GM12874 (cell line): ENCODE measurements at regions not wholly inside any gene's neighbourhood (a gene's known extent, or its start where the extent isn't known, plus 50 kb on each side); places are given as distances from the start of the nearest gene placed in this dataset.

Experiments used
- TF ChIP-seq, protein P1 (sequence below): IDR thresholded peaks from 2 replicates; pipeline ENCODE4 v1.5.1; 2011; ENCODE audit warnings: low read depth, mild to moderate bottlenecking, control low read depth, low read length, moderate library complexity; ENCODE audit not compliant: insufficient read depth

DNA sequence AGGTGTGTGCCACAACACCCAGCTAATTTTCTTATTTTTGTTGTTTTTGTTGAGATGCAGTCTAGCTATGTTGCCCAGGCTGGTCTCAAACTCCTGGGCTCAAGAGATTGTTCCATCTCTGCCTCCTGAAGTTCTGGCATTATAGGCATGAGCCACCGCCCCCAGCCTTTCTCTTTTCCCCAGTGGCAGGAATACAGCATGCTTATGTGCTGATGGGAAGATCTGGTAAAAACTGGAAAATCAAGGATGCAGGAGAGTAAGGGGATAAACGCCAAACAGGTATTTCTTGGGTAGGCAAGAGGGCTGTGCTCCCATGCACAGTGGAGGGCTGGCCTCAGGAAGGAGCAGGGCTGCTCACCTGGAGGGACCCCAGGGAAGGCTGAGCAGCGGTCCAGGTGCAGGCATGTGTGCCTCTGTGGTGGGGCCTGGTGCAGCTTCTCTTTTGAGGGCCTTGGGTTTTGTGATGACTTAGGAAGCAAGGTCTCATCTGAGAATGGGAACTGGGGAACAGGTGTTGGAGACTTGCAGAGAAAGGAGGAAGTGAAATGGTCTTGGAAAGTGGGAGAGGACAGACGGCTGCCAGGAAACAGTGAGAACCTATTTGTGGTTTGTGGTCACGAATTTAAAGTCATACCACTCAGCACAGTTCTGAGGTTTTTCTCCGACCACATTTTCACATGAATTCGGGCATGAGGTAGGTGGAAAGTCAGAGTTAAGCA lies 106.5 kb downstream of the TEX26 start:
- TF ChIP-seq, protein P1, sequence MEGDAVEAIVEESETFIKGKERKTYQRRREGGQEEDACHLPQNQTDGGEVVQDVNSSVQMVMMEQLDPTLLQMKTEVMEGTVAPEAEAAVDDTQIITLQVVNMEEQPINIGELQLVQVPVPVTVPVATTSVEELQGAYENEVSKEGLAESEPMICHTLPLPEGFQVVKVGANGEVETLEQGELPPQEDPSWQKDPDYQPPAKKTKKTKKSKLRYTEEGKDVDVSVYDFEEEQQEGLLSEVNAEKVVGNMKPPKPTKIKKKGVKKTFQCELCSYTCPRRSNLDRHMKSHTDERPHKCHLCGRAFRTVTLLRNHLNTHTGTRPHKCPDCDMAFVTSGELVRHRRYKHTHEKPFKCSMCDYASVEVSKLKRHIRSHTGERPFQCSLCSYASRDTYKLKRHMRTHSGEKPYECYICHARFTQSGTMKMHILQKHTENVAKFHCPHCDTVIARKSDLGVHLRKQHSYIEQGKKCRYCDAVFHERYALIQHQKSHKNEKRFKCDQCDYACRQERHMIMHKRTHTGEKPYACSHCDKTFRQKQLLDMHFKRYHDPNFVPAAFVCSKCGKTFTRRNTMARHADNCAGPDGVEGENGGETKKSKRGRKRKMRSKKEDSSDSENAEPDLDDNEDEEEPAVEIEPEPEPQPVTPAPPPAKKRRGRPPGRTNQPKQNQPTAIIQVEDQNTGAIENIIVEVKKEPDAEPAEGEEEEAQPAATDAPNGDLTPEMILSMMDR = no peak

DNA sequence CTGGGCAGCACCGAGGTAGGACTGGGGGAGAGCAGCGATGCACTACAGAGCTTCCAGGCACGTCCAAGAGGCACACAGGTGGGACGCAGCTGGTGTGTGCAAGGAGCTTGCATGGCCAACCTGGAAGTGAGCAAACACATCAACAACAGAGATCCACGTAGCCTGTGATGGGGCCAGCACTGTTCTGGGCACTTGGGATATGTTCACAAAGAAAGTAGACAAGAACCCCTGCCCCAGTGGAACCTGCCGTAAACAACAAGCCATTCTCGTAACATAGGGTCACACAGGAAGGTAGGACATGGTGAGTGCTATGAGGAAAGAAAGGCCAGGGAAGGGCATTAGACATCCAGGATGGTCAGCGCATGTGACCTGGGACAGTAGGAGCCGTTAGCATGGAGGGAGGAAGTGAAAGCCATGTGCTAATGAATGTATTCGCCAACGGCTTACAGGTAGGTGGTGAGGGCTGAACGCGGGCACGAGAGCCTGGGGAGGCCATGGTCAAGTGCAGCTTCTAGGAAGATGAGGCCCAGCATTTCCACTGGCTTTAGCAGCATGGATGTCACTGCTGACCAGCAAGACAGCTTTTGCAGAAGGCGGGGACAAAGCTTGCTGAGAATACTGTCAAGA lies 105.5 kb downstream of the TEX26 start:
- TF ChIP-seq, protein P1 = no peak

DNA sequence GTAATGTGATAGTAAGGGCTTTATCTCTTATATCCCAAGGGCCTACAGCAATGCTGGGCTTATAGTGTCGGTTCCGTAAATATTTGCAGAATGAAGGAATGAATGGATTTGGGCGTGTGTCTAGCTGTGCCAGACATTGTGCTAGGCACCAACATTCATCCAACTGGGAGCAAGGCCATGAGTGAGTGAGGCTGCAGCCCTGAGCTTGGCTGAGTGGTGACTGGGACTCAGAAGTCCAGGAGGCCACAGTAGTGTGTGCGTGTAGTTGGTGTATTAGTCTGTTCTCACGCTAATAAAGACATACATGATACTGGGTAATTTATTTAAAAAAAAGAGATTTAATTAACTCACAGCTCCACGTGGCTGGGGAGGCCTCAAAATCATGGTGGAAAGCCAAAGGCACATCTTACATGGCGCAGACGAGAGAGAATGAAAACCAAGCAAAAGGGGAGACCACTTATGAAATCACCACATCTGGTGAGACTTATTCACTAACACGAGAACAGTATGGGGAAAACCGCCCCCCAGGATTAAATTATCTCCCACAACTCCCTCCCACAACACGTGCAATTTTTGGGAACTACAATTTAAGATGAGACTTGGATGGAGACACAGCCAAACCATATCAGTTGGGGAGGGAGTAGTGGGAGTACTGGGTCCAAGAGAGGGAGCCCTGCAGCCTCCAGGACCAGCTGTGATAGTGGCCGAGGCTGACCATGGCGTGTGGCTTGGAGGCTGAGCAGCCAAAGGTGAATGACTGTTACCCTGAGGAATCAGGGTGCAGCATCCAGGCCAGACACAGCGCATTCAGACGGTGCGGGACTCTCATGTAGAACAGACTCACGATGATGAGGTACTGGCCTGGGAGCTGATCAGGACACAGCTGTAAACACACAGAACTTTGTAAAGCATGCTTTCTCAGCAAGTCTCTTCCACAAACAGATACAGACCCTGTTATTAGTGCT lies 104.6 kb downstream of the TEX26 start:
- TF ChIP-seq, protein P1 = no peak

DNA sequence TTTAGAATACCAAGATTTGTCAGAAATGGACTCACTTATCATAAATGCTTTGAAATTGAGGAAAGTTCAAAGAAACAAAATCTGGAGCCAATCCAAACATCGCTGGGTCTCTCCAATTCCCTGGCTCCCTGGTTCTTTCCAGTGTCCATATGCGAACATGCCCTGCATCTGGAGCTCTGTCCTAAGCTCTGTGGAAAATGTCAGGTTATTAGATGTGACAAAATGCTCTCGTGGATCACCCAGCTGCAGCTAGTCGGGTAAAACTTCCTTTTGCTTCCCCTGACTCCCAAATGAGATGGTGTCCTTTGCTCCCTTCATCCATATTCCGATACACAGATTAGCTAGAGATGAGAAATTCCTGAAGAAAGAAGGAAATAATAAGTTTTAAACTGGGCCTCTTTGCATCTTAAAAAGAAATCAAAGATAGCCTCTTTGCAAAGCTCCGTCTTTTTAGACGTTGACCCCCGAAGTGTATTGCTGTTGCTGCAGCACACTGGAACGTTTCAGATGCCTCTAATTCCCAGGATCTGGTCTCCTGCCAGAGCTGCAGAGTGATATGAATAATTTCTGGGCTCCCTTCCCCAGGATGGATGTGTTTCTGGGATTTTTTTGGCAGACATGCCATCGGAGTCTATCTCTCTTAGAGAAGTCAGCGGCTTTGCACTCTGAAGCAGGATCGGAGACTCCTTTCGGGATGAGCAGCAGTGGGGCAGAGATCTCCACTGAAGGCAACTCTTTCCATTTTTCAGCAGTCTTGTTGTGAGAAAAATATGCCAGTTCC lies 102.9 kb downstream of the TEX26 start:
- TF ChIP-seq, protein P1 = no peak

DNA sequence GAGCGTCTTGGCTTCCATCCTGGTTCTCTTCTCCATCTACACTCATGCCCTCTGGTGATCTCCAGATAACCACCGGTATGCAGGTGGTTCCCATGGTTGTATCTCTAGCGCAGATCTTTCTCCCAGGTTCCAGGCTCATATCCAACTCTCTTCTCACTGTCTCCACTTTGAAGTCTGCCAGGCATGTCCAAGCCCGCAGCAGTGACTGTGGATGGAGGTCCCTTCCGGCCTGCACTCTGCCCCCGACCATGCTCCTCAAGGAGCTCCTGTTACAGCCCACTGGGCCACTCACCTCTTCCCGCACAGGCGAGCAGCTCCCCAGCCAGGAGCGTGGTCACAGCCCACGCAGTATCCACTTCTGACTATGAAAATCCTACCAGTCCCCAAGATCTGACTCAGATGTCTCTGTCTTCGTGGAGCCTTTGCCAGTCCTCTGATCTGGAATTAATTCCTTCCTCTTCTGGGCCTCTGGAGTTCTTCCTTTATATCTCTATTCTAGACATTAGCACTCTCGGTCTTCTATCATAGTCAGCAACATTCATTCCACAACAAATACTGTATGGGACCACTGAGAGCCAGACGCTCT lies 100.2 kb downstream of the TEX26 start:
- TF ChIP-seq, protein P1 = no peak

DNA sequence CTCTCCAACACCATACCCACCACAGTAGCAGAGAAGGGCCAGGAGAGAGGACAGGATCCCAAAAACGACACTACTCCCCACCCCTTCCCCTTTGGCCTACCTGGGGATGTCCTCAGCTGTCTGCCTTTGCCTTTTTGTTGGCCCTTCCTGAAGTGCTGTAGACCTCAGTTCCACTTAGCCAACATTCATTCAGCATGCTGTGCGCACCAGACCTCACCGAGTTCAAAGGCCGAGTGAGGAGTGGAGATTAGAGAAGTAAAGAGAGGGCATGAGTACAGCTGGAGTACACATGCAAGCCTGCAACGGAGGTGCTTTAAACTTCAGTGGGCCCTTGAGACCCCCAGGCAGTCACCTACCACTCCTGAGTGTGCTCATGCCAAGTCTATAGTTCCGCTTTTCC lies 99.0 kb downstream of the TEX26 start:
- TF ChIP-seq, protein P1 = no peak
